Spleen (tissue), 11 donors: ENCODE measurements at regions not wholly inside any gene's neighbourhood (a gene's known extent, or its start where the extent isn't known, plus 50 kb on each side); places are given as distances from the start of the nearest gene placed in this dataset.
A peak's percentile ranks its signal among the peaks of the same experiment; 100 is the strongest.

Source experiments
- DNase-seq: peaks from one replicate; pipeline ENCODE4 v3.0.0-alpha.2; 2020
- H3K27ac ChIP-seq, 8 donors: fragments of 200-600 bp; sonication (generic) in 7 of 8; 1 replicate in 4 of 8; 2 replicates in 4 of 8; pipeline versions ENCODE4 v1.5.0 to v1.8.0; 2016 to 2021; ENCODE audit warnings: inconsistent platforms in 4 of 8, mild to moderate bottlenecking in 4 of 8, moderate library complexity in 1 of 8
- H3K27me3 ChIP-seq, 7 donors: fragments of 200-600 bp; sonication (generic) in 6 of 7; replicated peaks in 1 of 7; 1 replicate in 4 of 7; 2 replicates in 3 of 7; pipeline versions ENCODE4 v1.5.0 to v1.8.0; 2016 to 2021; ENCODE audit warnings: inconsistent platforms in 3 of 7, mild to moderate bottlenecking in 1 of 7
- H3K36me3 ChIP-seq, 6 donors: fragments of 200-600 bp; sonication (generic) in 5 of 6; 1 replicate in 4 of 6; 2 replicates in 2 of 6; pipeline versions ENCODE4 v1.5.0 to v1.8.0; 2016 to 2021; ENCODE audit warnings: inconsistent platforms in 2 of 6
- H3K4me1 ChIP-seq, 6 donors: fragments of 200-600 bp; sonication (generic) in 5 of 6; 1 replicate in 3 of 6; 2 replicates in 3 of 6; pipeline versions ENCODE4 v1.5.0 to v1.8.0; 2016 to 2021; ENCODE audit warnings: inconsistent platforms in 3 of 6
- H3K4me3 ChIP-seq, 8 donors: fragments of 200-600 bp; sonication (generic) in 7 of 8; 1 replicate in 4 of 8; 2 replicates in 4 of 8; pipeline versions ENCODE4 v1.5.0 to v1.8.0; 2016 to 2021; ENCODE audit warnings: inconsistent platforms in 4 of 8, mild to moderate bottlenecking in 4 of 8, moderate library complexity in 2 of 8
- H3K9me3 ChIP-seq, 8 donors: fragments of 200-600 bp; sonication (generic) in 7 of 8; 1 replicate in 4 of 8; 2 replicates in 4 of 8; pipeline versions ENCODE4 v1.5.0 to v1.8.0; 2016 to 2021; ENCODE audit warnings: inconsistent platforms in 4 of 8
- POLR2A ChIP-seq, 3 donors: fragments of 450-650 bp; IDR thresholded peaks; one replicate each; pipeline ENCODE4 v1.5.1; 2017; ENCODE audit warnings: antibody characterized with exemption in 3 of 3, mild to moderate bottlenecking in 1 of 3
- POLR2AphosphoS5 ChIP-seq, 3 donors: sonication (generic); formaldehyde crosslinking; IDR thresholded peaks; one replicate each; pipeline ENCODE4 v1.5.1; 2017; ENCODE audit warnings: antibody characterized with exemption in 3 of 3
- WGBS, 5 donors: extraction: QIAGEN DNeasy Blood & Tissue Kit in 3 of 5; methylation state at CpG; one replicate each; pipeline versions ENCODE4 v1.1.5 to v1.1.7; 2013 to 2018; 5-methylcytosine and 5-hydroxymethylcytosine counted together
- intact Hi-C: fragments of 100-400 bp; cut with DNase I; formaldehyde crosslinking; loops from one replicate; pipeline ENCODE4 v1.15.0; 2023; ENCODE audit warnings: low total_unique reads
- TF ChIP-seq, protein P1 (sequence below), 11 experiments: fragments of 200-600 bp in 7 of 11; fragments of 450-650 bp in 4 of 11; sonication (generic) in 4 of 11; IDR thresholded peaks in 8 of 11; conservative IDR thresholded peaks in 3 of 11; 1 replicate in 7 of 11; 2 replicates in 4 of 11; pipeline versions ENCODE4 v1.4.0 to v1.8.0; 2016 to 2021; ENCODE audit warnings: antibody characterized with exemption in 11 of 11, inconsistent platforms in 4 of 11, mild to moderate bottlenecking in 1 of 11
- donor health status: healthy with polysubstance abuse.
- donor health status: DM: no; HTN: no; CAD: no; lungs with moderate emphysema.
- donor health status: DM: no; HTN: no; CAD: no.
- donor health status: Bipolar disorder and iron deficiency.
- donor health status: healthy.
- donor health status: DM: no; HTN: no; CAD: no.
- donor health status: DM: yes; HTN: yes; CAD: no.

GRCh38 chr1:3975903-3976630 lies 76.0 kb upstream of the C1orf174 start:
- 79 to 86% (median 84%) methylated on average over 25 of the region's 25 CpGs for WGBS, 5 donors
- no peak for DNase-seq
- no peaks in the 10 kb centered on the region for H3K9me3 ChIP-seq
- H3K36me3 ChIP-seq: no peaks in the 10 kb centered on the region
- H3K4me3 ChIP-seq: no peak overlapping the region
- H3K27ac ChIP-seq: no peak overlapping the region
- intact Hi-C loops: no loop called here
- H3K4me1 ChIP-seq: no peaks in the 10 kb centered on the region
- TF ChIP-seq, protein P1, sequence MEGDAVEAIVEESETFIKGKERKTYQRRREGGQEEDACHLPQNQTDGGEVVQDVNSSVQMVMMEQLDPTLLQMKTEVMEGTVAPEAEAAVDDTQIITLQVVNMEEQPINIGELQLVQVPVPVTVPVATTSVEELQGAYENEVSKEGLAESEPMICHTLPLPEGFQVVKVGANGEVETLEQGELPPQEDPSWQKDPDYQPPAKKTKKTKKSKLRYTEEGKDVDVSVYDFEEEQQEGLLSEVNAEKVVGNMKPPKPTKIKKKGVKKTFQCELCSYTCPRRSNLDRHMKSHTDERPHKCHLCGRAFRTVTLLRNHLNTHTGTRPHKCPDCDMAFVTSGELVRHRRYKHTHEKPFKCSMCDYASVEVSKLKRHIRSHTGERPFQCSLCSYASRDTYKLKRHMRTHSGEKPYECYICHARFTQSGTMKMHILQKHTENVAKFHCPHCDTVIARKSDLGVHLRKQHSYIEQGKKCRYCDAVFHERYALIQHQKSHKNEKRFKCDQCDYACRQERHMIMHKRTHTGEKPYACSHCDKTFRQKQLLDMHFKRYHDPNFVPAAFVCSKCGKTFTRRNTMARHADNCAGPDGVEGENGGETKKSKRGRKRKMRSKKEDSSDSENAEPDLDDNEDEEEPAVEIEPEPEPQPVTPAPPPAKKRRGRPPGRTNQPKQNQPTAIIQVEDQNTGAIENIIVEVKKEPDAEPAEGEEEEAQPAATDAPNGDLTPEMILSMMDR (IDR thresholded peaks at IDR 0.05 in 8 of 11, conservative IDR thresholded peaks at IDR 0.05 in 3 of 11): no peak
- TF ChIP-seq POLR2A (IDR thresholded peaks at IDR 0.05): no peak
- TF ChIP-seq POLR2AphosphoS5 (IDR thresholded peaks at IDR 0.05): no peak
- H3K27me3 ChIP-seq: peaks cover 0 to 28% (median 0%) of the 10 kb centered on the region in 7 donors

DNA sequence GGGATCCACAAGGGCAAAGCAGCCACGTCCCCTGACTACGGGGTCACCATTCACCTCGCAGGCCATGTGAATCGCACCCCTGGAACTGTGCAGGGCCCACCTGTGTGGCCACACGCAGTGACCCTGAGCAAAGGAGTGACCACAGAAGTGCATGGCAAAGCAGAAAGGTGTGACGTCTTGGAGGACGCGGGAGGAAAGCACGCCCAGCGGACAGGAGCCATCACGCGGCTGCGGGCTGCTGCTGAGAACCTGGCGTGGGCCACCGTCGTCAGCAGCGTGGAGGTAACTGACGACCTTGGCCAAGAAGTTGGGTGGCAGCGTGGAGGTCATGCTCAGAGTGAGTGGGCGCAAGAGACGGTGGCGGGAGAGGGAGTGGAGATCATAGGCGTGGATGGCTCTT lies 76.7 kb upstream of the C1orf174 start:
- TF ChIP-seq POLR2AphosphoS5 (IDR thresholded peaks at IDR 0.05): no peak
- no peak for TF ChIP-seq POLR2A (IDR thresholded peaks at IDR 0.05)
- TF ChIP-seq, protein P1 (IDR thresholded peaks at IDR 0.05 in 8 of 11, conservative IDR thresholded peaks at IDR 0.05 in 3 of 11): no peak
- Histone ChIP-seq H3K9me3 (no peaks in the 10 kb centered on the region), H3K4me1 (no peaks in the 10 kb centered on the region), H3K36me3 (no peaks in the 10 kb centered on the region), H3K27me3 (peaks cover 0 to 30% (median 0%) of the 10 kb centered on the region in 7 donors), H3K27ac (no peak overlapping the region), H3K4me3 (no peak overlapping the region)
- DNase-seq: no peak
- intact Hi-C loops: no loop called here
- 87 to 95% (median 90%) methylated on average over 23 of the region's 23 CpGs for WGBS, 5 donors

- intact Hi-C loops: no loop called here
- H3K36me3 ChIP-seq: no peaks in the 10 kb centered on the region
- no peak overlapping the region for H3K27ac ChIP-seq
- H3K4me1 ChIP-seq: no peaks in the 10 kb centered on the region
- H3K9me3 ChIP-seq: no peaks in the 10 kb centered on the region
- WGBS, 5 donors: 76 to 86% (median 79%) methylated on average over 23 of the region's 23 CpGs
- TF ChIP-seq, protein P1 (IDR thresholded peaks at IDR 0.05 in 8 of 11, conservative IDR thresholded peaks at IDR 0.05 in 3 of 11): no peak
- TF ChIP-seq POLR2AphosphoS5 (IDR thresholded peaks at IDR 0.05) (no peak), POLR2A (IDR thresholded peaks at IDR 0.05) (no peak)
- H3K27me3 ChIP-seq: peaks cover 0 to 45% (median 0%) of the 10 kb centered on the region in 7 donors
- DNase-seq: peak; percentile 50
- H3K4me3 ChIP-seq: no peak overlapping the region
Observed at GRCh38 chr1:3978196-3978989, 78.3 kb upstream of the C1orf174 start.

GRCh38 chr1:3978990-3979325 lies 78.9 kb upstream of the C1orf174 start:
- intact Hi-C loops: no loop called here
- H3K27ac ChIP-seq: no peak overlapping the region
- DNase-seq: no peak
- no peak overlapping the region for H3K4me3 ChIP-seq
- TF ChIP-seq POLR2A (IDR thresholded peaks at IDR 0.05) (no peak), POLR2AphosphoS5 (IDR thresholded peaks at IDR 0.05) (no peak)
- TF ChIP-seq, protein P1 (IDR thresholded peaks at IDR 0.05 in 8 of 11, conservative IDR thresholded peaks at IDR 0.05 in 3 of 11): no peak
- H3K36me3 ChIP-seq: no peaks in the 10 kb centered on the region
- peaks cover 0 to 43% (median 0%) of the 10 kb centered on the region in 7 donors for H3K27me3 ChIP-seq
- no peaks in the 10 kb centered on the region for H3K9me3 ChIP-seq
- 51 to 76% (median 65%) methylated on average over 9 of the region's 9 CpGs for WGBS, 5 donors
- H3K4me1 ChIP-seq: no peaks in the 10 kb centered on the region
